Urinary bladder (tissue), 3 donors: ENCODE measurements at regions not wholly inside any gene's neighbourhood (a gene's known extent, or its start where the extent isn't known, plus 50 kb on each side); places are given as distances from the start of the nearest gene placed in this dataset.

Experiments
- DNase-seq: peaks from one replicate; pipeline ENCODE4 v3.0.0-alpha.2; 2015; ENCODE audit errors: extremely low spot score
- H3K27ac ChIP-seq: one replicate; pipeline ENCODE4 v1.5.1; 2013; ENCODE audit warnings: low read depth, mild to moderate bottlenecking, moderate library complexity
- H3K36me3 ChIP-seq: one replicate; pipeline ENCODE4 v1.6.1; 2013; ENCODE audit warnings: mild to moderate bottlenecking, moderate library complexity; ENCODE audit not compliant: insufficient read depth
- H3K4me1 ChIP-seq: one replicate; pipeline ENCODE4 v1.6.1; 2013; ENCODE audit warnings: mild to moderate bottlenecking, moderate library complexity; ENCODE audit not compliant: insufficient read depth
- H3K4me3 ChIP-seq: one replicate; pipeline ENCODE4 v1.5.1; 2013; ENCODE audit warnings: low read depth, low read length
- WGBS: extraction: QIAGEN DNeasy Blood & Tissue Kit; methylation state at CpG from one replicate; pipeline ENCODE4 v1.1.7; 2013; 5-methylcytosine and 5-hydroxymethylcytosine counted together
- donor health status: healthy with polysubstance abuse.
- donor health status: healthy.

DNA sequence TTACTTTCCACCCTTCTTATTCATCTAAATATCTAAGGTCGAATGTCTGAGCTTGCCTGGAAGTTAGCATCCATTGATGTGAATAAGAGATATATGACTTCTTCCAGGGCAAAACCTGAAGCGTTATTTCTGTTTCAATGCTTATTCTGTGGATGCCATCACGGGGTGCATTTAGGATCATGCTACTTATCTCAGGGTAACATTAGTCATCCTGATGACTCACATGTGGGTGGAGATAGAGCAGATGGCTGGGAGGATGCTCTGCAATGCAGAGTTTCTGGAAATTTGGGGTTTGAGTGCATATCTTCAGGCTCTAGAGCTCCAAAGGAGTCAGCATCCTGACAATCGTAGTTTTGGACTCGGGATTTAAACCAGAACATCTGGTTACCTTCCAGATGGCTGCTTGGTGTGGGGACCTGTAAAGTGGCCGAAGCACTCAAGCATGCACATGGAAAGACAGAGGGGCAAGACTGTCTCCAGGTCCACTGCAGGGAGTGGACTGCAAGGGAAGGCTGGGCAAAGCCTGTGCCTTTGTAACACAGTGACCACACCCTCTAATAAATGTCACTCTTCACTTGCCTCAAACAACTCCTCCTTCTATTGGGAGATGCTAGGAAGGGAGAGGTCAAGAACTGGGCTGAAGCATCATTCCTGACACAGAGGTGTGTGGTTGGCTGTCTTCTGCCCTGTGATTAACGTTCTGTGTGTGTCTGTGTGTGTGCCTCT is 175.2 kb upstream of the SALL1 start:
- no peak for DNase-seq
- WGBS = 37% methylated on average over 7 of the region's 7 CpGs
- Histone ChIP-seq H3K36me3 (no peaks in the 10 kb centered on the region), H3K4me3 (no peak overlapping the region), H3K4me1 (no peaks in the 10 kb centered on the region), H3K27ac (peak overlapping the region; percentile 25)

GRCh38 chr16:51321251-51321650 is 170.2 kb upstream of the SALL1 start:
- 61% methylated on average over 5 of the region's 5 CpGs for WGBS

DNA sequence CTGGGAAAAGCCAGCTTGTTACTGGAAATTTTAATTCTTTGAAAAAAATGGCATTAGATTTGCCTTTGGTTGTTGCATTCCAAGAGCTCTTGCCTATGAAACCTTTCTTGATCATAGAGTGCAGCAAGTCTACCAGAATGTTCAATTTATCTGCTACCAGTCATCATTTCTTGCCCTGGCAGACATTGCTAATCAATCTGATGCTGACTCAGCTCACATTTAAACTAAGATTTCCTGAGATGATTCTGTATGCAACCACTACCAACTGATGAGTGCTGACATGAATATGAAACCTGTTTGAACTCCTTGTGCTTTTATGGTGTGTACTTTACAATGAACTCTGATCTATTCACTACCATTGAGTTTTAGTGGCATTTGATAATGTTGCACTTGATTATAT is 166.5 kb upstream of the SALL1 start:
- Histone ChIP-seq H3K27ac (no peak overlapping the region), H3K4me1 (no peaks in the 10 kb centered on the region)
- DNase-seq = no peak

More at GRCh38 chr16:51321251-51321650, 170.2 kb upstream of the SALL1 start:
- no peaks in the 10 kb centered on the region for H3K36me3 ChIP-seq
- H3K27ac ChIP-seq = no peak overlapping the region
- no peaks in the 10 kb centered on the region for H3K4me1 ChIP-seq
- H3K4me3 ChIP-seq = no peak overlapping the region
- no peak for DNase-seq

GRCh38 chr16:51313198-51313597 is 162.1 kb upstream of the SALL1 start:
- no peaks in the 10 kb centered on the region for H3K4me1 ChIP-seq
- H3K4me3 ChIP-seq = no peak overlapping the region
- DNase-seq = no peak
- WGBS = 74% methylated on average over 2 of the region's 2 CpGs
- H3K36me3 ChIP-seq = no peaks in the 10 kb centered on the region
- no peak overlapping the region for H3K27ac ChIP-seq

More for the DNA sequence above, 166.5 kb upstream of the SALL1 start:
- Histone ChIP-seq H3K4me3 (no peak overlapping the region), H3K36me3 (no peaks in the 10 kb centered on the region)

DNA sequence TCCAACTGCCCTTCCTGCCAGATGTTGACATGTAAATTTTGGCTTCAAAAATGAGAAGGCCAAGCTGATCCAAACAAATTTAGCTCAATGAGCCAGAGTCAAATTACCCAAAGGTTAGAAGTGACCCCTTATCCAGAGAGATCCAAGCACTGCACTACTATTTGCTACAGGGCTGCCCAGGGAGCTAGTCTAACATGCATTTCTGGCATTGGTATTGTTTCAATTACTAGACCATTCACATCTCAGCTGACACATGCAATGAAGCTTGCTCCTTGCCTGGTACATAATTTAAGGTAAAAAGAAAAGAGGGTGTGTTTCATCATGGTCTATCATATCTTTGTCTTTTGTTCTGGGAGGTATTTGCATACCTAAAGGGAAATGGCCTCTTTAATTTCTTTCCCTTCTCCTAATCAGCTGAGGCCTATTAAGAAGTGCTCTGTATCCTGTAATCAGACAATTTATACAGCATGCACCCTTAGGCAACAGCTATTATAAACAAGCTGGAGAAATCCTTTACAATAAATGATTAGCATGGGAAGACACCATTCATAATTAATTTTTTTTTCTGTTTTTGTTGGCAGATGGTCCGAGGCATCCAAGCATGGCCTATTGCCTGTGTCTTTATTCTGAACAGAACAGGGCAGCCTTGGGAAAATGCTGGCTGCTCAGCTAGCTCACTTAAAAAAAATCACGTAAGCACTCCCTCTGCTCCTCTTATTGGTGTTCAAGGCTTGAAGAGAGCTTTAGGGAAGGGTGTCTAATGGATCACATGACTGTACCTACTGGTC is 161.5 kb upstream of the SALL1 start:
- WGBS = 68% methylated on average over 2 of the region's 2 CpGs
- no peak overlapping the region for H3K4me3 ChIP-seq
- DNase-seq = no peak
- no peak overlapping the region for H3K27ac ChIP-seq
- no peaks in the 10 kb centered on the region for H3K36me3 ChIP-seq
- no peaks in the 10 kb centered on the region for H3K4me1 ChIP-seq

- Histone ChIP-seq H3K27ac (no peak overlapping the region), H3K36me3 (no peaks in the 10 kb centered on the region), H3K4me1 (no peaks in the 10 kb centered on the region), H3K4me3 (no peak overlapping the region)
- DNase-seq = no peak
Observed at GRCh38 chr16:51310159-51310558, 159.1 kb upstream of the SALL1 start.

DNA sequence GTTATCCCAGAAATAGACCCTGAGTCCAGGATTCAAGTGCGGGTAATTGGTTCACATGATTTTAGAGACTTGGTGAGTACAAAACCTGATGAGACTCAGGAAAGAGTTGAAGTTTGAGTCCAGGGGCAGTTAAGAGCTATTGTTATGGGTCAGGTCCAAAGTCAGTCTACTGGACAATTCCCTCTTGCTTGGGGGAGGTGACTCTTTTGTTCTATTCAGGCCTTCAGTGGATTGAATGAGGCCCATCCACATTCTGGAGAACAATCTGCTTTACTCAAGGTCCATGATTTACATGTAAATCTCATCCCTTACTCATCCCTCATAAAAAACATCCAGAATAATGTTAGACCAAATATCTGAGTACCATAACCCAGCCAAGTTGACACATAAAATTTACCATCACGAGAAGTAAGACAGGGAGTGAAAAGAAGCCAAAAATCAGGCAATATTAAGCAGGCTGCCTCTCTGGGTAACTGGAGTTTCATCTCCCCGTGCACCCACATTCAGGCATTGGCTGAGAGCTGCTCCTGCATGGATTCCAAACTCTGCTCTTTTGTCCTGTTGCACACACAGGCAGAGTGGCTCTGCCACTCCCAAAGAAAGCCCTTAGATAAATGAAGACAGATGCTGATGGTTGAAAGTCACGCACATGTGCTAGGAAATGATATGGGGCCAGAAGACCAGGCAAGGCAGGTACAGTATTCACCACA is 156.0 kb upstream of the SALL1 start:
- DNase-seq = no peak
- no peak overlapping the region for H3K4me3 ChIP-seq
- no peaks in the 10 kb centered on the region for H3K36me3 ChIP-seq
- 67% methylated on average over 4 of the region's 4 CpGs for WGBS
- no peak overlapping the region for H3K27ac ChIP-seq
- H3K4me1 ChIP-seq = no peaks in the 10 kb centered on the region

- Histone ChIP-seq H3K4me3 (no peak overlapping the region), H3K4me1 (peaks cover 1% of the 10 kb centered on the region), H3K27ac (no peak overlapping the region), H3K36me3 (no peaks in the 10 kb centered on the region)
- WGBS = 43% methylated on average over 3 of the region's 3 CpGs
- no peak for DNase-seq
Observed at GRCh38 chr16:51306116-51306515, 155.0 kb upstream of the SALL1 start.

GRCh38 chr16:51305337-51305736 is 154.3 kb upstream of the SALL1 start:
- DNase-seq = no peak
- peaks cover 1% of the 10 kb centered on the region for H3K4me1 ChIP-seq
- no peak overlapping the region for H3K4me3 ChIP-seq
- H3K27ac ChIP-seq = no peak overlapping the region
- no peaks in the 10 kb centered on the region for H3K36me3 ChIP-seq
- WGBS = 77% methylated on average over 2 of the region's 2 CpGs

DNA sequence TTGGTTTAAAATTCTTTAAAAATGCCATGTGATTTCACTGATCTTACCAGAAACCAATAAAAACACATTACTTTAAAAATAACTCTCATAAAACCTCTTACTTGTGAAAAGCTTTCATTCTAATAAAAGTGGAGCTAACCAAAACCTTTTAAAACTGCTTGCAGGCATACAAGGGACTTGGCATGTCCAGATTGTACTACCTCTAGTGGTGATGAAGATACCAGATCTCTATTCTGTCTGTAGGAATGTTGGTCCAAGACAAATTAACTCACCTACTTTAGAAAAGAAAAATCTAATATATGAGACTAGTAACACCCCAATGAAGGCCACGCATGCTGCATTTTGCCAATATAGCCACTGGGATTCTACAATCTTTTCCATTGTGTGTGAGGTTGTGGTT is 151.0 kb upstream of the SALL1 start:
- Histone ChIP-seq H3K36me3 (no peaks in the 10 kb centered on the region), H3K4me3 (no peak overlapping the region), H3K27ac (no peak overlapping the region), H3K4me1 (peaks cover 1% of the 10 kb centered on the region)
- 87% methylated on average over 1 of the region's 1 CpG for WGBS
- no peak for DNase-seq

DNA sequence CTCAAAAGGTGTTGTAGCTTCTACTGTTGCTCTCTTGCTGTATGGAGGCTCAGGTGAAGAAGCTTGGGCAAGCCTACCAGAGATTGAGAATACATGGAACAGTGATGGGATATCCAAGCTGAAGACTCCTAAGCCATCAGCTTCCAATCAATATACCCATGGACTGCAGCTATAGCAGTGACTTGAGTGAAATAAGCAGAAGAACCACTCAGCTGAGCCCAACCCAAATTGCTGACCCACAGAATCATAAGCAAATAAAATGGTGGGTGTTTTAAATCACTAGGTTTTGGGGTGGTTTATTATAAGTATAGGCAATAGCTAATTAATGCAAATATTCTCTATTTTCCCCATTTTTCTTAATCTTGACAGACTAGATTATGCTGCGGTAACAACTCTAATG is 147.7 kb upstream of the SALL1 start:
- Histone ChIP-seq H3K4me3 (no peak overlapping the region), H3K36me3 (no peaks in the 10 kb centered on the region), H3K27ac (no peak overlapping the region), H3K4me1 (peaks cover 1% of the 10 kb centered on the region)
- 95% methylated on average over 1 of the region's 1 CpG for WGBS
- DNase-seq = no peak

- no peak overlapping the region for H3K27ac ChIP-seq
- DNase-seq = no peak
- WGBS = 68% methylated on average over 4 of the region's 4 CpGs
- H3K4me3 ChIP-seq = no peak overlapping the region
- H3K4me1 ChIP-seq = no peaks in the 10 kb centered on the region
- H3K36me3 ChIP-seq = no peaks in the 10 kb centered on the region
Observed at GRCh38 chr16:51290442-51291285, 139.6 kb upstream of the SALL1 start.

- Histone ChIP-seq H3K27ac (no peak overlapping the region), H3K4me1 (no peaks in the 10 kb centered on the region), H3K36me3 (no peaks in the 10 kb centered on the region), H3K4me3 (no peak overlapping the region)
- WGBS = 40% methylated on average over 3 of the region's 3 CpGs
- DNase-seq = no peak
Observed at GRCh38 chr16:51289336-51289735, 138.3 kb upstream of the SALL1 start.
